WTC11 (cell line): ENCODE measurements at regions not wholly inside any gene's neighbourhood (a gene's known extent, or its start where the extent isn't known, plus 50 kb on each side); places are given as distances from the start of the nearest gene placed in this dataset.
"Not testable (repeated sequence)": the region's sequence is repeated elsewhere in the genome, so short reads cannot be mapped to it uniquely, and the experiment has no call there.

Experiments used
- AFF4 ChIP-seq: sonication (generic); formaldehyde crosslinking; IDR thresholded peaks from 2 replicates; pipeline ENCODE4 v1.8.1; 2023; ENCODE audit warnings: mild to moderate bottlenecking, missing genetic modification reagents, borderline replicate concordance
- CTCF ChIP-seq: fragments of 200-600 bp; IDR thresholded peaks from 2 replicates; pipeline ENCODE4 v1.8.0; 2022; ENCODE audit warnings: antibody characterized with exemption
- E2F4 ChIP-seq: sonication (generic); formaldehyde crosslinking; IDR thresholded peaks from 2 replicates; pipeline ENCODE4 v1.8.1; 2022; ENCODE audit warnings: low read depth, mild to moderate bottlenecking, moderate library complexity, missing genetic modification reagents, borderline replicate concordance
- ERG ChIP-seq: fragments of 250-450 bp; sonication (Bioruptor Pico); IDR thresholded peaks from 2 replicates; pipeline ENCODE4 v1.8.0; 2021; ENCODE audit warnings: mild to moderate bottlenecking
- ESRRA ChIP-seq: sonication (generic); formaldehyde crosslinking; IDR thresholded peaks from 2 replicates; pipeline ENCODE4 v1.8.1; 2022; ENCODE audit warnings: mild to moderate bottlenecking, missing genetic modification reagents, borderline replicate concordance
- JUN ChIP-seq: sonication (generic); formaldehyde crosslinking; IDR thresholded peaks from 2 replicates; pipeline ENCODE4 v1.8.0; 2023; ENCODE audit warnings: mild to moderate bottlenecking, missing genetic modification reagents
- MXD4 ChIP-seq: fragments of 250-450 bp; sonication (Bioruptor Pico); IDR thresholded peaks from 2 replicates; pipeline ENCODE4 v1.8.0; 2021; ENCODE audit warnings: mild to moderate bottlenecking, moderate library complexity, borderline replicate concordance
- TEAD4 ChIP-seq: sonication (generic); formaldehyde crosslinking; IDR thresholded peaks from 2 replicates; pipeline ENCODE4 v1.8.0; 2022; ENCODE audit warnings: mild to moderate bottlenecking, missing genetic modification reagents
- ZMAT4 ChIP-seq: fragments of 250-450 bp; sonication (Bioruptor Pico); IDR thresholded peaks from 2 replicates; pipeline ENCODE4 v1.9.0; 2021; ENCODE audit warnings: mild to moderate bottlenecking
- ZNF138 ChIP-seq: sonication (generic); formaldehyde crosslinking; conservative IDR thresholded peaks from 2 replicates; pipeline ENCODE4 v1.8.1; 2022; ENCODE audit warnings: mild to moderate bottlenecking, moderate library complexity, missing genetic modification reagents

GRCh38 chr1:243021365-243021764 is 233.7 kb downstream of the CEP170 start:
- not testable (repeated sequence) for TF ChIP-seq JUN (CRISPR knock-in tag); ZNF138 (CRISPR knock-in tag); AFF4; TEAD4 (CRISPR knock-in tag); CTCF; ERG; MXD4 (CRISPR knock-in tag); E2F4 (CRISPR knock-in tag); ZMAT4; ESRRA (CRISPR knock-in tag)
